ENCODE measurements at regions not wholly inside any gene's neighbourhood (a gene's known extent, or its start where the extent isn't known, plus 50 kb on each side); places are given as distances from the start of the nearest gene placed in this dataset.

DNA sequence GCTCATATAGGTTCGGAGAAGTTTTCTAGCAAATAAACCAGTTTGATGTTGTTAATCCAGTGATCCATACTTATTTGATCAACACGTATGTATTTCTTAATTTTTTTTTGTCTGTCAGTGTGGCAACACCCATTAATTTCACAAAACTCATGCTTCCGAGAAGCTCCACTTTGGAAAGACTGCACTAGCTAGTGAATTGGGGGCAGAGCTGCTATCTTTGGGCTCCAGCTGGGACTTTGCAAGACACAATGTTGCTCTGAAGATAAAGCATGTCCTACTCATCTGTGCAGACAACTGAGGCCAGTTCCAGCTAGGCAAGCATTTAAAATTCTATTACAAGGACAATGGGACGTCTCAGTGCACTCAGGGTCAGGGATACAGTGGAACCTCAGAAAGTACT lies 298.4 kb downstream of the NUAK1 start:
- TF ChIP-seq, protein P1, sequence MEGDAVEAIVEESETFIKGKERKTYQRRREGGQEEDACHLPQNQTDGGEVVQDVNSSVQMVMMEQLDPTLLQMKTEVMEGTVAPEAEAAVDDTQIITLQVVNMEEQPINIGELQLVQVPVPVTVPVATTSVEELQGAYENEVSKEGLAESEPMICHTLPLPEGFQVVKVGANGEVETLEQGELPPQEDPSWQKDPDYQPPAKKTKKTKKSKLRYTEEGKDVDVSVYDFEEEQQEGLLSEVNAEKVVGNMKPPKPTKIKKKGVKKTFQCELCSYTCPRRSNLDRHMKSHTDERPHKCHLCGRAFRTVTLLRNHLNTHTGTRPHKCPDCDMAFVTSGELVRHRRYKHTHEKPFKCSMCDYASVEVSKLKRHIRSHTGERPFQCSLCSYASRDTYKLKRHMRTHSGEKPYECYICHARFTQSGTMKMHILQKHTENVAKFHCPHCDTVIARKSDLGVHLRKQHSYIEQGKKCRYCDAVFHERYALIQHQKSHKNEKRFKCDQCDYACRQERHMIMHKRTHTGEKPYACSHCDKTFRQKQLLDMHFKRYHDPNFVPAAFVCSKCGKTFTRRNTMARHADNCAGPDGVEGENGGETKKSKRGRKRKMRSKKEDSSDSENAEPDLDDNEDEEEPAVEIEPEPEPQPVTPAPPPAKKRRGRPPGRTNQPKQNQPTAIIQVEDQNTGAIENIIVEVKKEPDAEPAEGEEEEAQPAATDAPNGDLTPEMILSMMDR (IDR thresholded peaks at IDR 0.05): no peak
- no peak for TF ChIP-seq POLR2A (IDR thresholded peaks at IDR 0.05; ENCODE audit: low read depth)
- no peak for TF ChIP-seq EP300 (IDR thresholded peaks at IDR 0.05)
- no peak for TF ChIP-seq POLR2AphosphoS5 (IDR thresholded peaks at IDR 0.05)

Measured in esophagus muscularis mucosa (tissue), 4 donors.